OCI-LY3 (cell line): ENCODE measurements at regions not wholly inside any gene's neighbourhood (a gene's known extent, or its start where the extent isn't known, plus 50 kb on each side); places are given as distances from the start of the nearest gene placed in this dataset.

Experiments
- H2AFZ ChIP-seq: fragments of 200-600, 300-600 bp; shearing (Covaris generic); 2 replicates; pipeline ENCODE4 v1.6.0; 2014; ENCODE audit warnings: antibody characterized with exemption, low read depth, low read length
- H3K27ac ChIP-seq: fragments of 200-600, 300-600 bp; sonication (generic); 2 replicates; pipeline ENCODE4 v1.5.1; 2014; ENCODE audit warnings: mild to moderate bottlenecking, low read length, moderate library complexity, mixed read lengths
- H3K27me3 ChIP-seq: fragments of 200-600, 300-600 bp; sonication (generic); 2 replicates; pipeline ENCODE4 v1.6.1; 2014; ENCODE audit warnings: low read depth, low read length, mixed read lengths
- H3K36me3 ChIP-seq: fragments of 200-600, 300-600 bp; sonication (generic); replicated peaks from 2 replicates; pipeline ENCODE3; 2014; ENCODE audit warnings: low read depth, low read length, mixed read lengths
- H3K4me1 ChIP-seq: fragments of 300-600, 200-600 bp; sonication (generic); 2 replicates; pipeline ENCODE4 v1.6.1; 2014; ENCODE audit warnings: low read length, mixed read lengths
- H3K4me2 ChIP-seq: fragments of 200-600, 300-600 bp; sonication (generic); 2 replicates; pipeline ENCODE4 v1.6.1; 2014; ENCODE audit warnings: low read length, mixed read lengths
- H3K4me3 ChIP-seq: fragments of 300-600, 200-600 bp; sonication (generic); 2 replicates; pipeline ENCODE4 v1.5.1; 2014; ENCODE audit warnings: antibody characterized with exemption, mild to moderate bottlenecking, low read length, moderate library complexity
- H3K79me2 ChIP-seq: fragments of 300-600, 200-600 bp; shearing (Covaris generic); 2 replicates; pipeline ENCODE4 v1.6.1; 2014; ENCODE audit warnings: mild to moderate bottlenecking, low read length, mixed read lengths
- H3K9ac ChIP-seq: fragments of 300-600, 200-600 bp; shearing (Covaris generic); 2 replicates; pipeline ENCODE4 v1.6.0; 2014; ENCODE audit warnings: mild to moderate bottlenecking, low read length, moderate library complexity
- H3K9me3 ChIP-seq: fragments of 200-600, 300-600 bp; shearing (Covaris generic); 2 replicates; pipeline ENCODE4 v1.6.1; 2014; ENCODE audit warnings: low read length, mixed read lengths; ENCODE audit not compliant: insufficient read depth
- H4K20me1 ChIP-seq: fragments of 200-600, 300-600 bp; sonication (generic); 2 replicates; pipeline ENCODE4 v1.6.1; 2016; ENCODE audit warnings: low read length, mixed read lengths; ENCODE audit not compliant: insufficient read depth
- EZH2phosphoT487 ChIP-seq: fragments of 200-600 bp; shearing (Covaris generic); IDR thresholded peaks from 2 replicates; pipeline ENCODE4 v1.6.1; 2018; ENCODE audit warnings: antibody characterized with exemption, mixed run types, low read depth
- TF ChIP-seq, protein P1 (sequence below): fragments of 200-600, 300-600 bp; sonication (generic); IDR thresholded peaks from 2 replicates; pipeline ENCODE4 v1.5.1; 2014; ENCODE audit warnings: antibody characterized with exemption, low read length, low read depth

- H3K4me2 ChIP-seq, result no peak overlapping the region
- H3K4me3 ChIP-seq, result no peak overlapping the region
- no peak for TF ChIP-seq EZH2phosphoT487
- TF ChIP-seq, protein P1, sequence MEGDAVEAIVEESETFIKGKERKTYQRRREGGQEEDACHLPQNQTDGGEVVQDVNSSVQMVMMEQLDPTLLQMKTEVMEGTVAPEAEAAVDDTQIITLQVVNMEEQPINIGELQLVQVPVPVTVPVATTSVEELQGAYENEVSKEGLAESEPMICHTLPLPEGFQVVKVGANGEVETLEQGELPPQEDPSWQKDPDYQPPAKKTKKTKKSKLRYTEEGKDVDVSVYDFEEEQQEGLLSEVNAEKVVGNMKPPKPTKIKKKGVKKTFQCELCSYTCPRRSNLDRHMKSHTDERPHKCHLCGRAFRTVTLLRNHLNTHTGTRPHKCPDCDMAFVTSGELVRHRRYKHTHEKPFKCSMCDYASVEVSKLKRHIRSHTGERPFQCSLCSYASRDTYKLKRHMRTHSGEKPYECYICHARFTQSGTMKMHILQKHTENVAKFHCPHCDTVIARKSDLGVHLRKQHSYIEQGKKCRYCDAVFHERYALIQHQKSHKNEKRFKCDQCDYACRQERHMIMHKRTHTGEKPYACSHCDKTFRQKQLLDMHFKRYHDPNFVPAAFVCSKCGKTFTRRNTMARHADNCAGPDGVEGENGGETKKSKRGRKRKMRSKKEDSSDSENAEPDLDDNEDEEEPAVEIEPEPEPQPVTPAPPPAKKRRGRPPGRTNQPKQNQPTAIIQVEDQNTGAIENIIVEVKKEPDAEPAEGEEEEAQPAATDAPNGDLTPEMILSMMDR, result no peak
- no peaks in the 10 kb centered on the region for H3K79me2 ChIP-seq
- H3K4me1 ChIP-seq, result peaks cover 18% of the 10 kb centered on the region
- H4K20me1 ChIP-seq, result no peaks in the 10 kb centered on the region
- H3K27ac ChIP-seq, result no peak overlapping the region
- H3K27me3 ChIP-seq, result no peaks in the 10 kb centered on the region
- H3K9ac ChIP-seq, result no peak overlapping the region
- H3K36me3 ChIP-seq, result no peaks in the 10 kb centered on the region
- no peak overlapping the region for H2AFZ ChIP-seq
- H3K9me3 ChIP-seq, result no peaks in the 10 kb centered on the region
Measured at GRCh38 chr17:70318051-70318450, 148.7 kb downstream of the KCNJ2 start.

DNA sequence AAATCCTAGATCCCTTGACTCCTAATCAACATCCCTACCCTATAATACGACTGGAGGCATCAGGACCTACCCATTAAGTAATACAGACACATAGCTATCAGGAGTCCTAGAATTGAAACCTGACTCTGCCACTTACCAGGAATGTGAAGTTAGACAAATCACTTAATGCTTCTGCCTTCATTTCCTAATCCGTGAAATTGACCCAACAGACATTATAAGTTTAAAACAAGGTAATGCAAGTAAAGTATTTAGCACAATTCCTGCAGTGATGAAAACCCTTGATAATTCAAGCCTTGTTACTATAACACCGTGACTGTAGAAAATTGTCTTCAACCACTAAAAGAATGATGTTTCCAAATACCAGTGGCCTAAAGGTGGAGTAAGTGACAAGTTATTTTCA is 150.2 kb downstream of the KCNJ2 start:
- no peak overlapping the region for H3K27ac ChIP-seq
- no peaks in the 10 kb centered on the region for H3K9me3 ChIP-seq
- no peak overlapping the region for H3K4me2 ChIP-seq
- no peaks in the 10 kb centered on the region for H3K36me3 ChIP-seq
- H3K9ac ChIP-seq, result no peak overlapping the region
- peaks cover 17% of the 10 kb centered on the region for H3K4me1 ChIP-seq
- no peak overlapping the region for H3K4me3 ChIP-seq
- H3K27me3 ChIP-seq, result no peaks in the 10 kb centered on the region
- H3K79me2 ChIP-seq, result no peaks in the 10 kb centered on the region
- TF ChIP-seq EZH2phosphoT487, result no peak
- TF ChIP-seq, protein P1, result no peak
- no peaks in the 10 kb centered on the region for H4K20me1 ChIP-seq
- H2AFZ ChIP-seq, result no peak overlapping the region

- H3K27ac ChIP-seq, result no peak overlapping the region
- H3K27me3 ChIP-seq, result no peaks in the 10 kb centered on the region
- TF ChIP-seq, protein P1, result no peak
- TF ChIP-seq EZH2phosphoT487, result no peak
- no peaks in the 10 kb centered on the region for H3K9me3 ChIP-seq
- no peak overlapping the region for H3K4me3 ChIP-seq
- H2AFZ ChIP-seq, result no peak overlapping the region
- H3K4me1 ChIP-seq, result peaks cover 17% of the 10 kb centered on the region
- no peaks in the 10 kb centered on the region for H3K36me3 ChIP-seq
- no peak overlapping the region for H3K9ac ChIP-seq
- H4K20me1 ChIP-seq, result no peaks in the 10 kb centered on the region
- peak overlapping the region; percentile 8 for H3K4me2 ChIP-seq
- H3K79me2 ChIP-seq, result no peaks in the 10 kb centered on the region
Measured at GRCh38 chr17:70320673-70321345, 151.5 kb downstream of the KCNJ2 start.

DNA sequence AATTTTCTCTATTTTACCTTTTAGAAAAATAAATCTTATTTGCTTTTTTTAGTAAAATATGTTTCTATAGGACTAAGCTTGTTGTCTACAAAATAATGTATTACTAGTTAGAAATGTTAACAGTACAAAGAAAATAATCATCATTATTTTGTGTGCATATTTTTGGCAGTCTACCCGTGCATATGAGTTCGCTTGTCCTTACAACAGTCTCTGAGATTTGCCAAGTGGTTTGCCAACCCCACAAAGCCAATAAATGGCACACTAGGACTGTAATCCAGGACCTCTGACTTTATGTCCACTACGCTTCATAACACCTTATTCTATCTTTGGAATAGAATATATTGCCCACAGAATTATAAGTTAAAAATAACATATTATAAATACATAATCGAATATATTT is 152.0 kb downstream of the KCNJ2 start:
- Histone ChIP-seq H3K79me2 (no peaks in the 10 kb centered on the region), H3K9ac (no peak overlapping the region), H3K4me3 (no peak overlapping the region), H4K20me1 (no peaks in the 10 kb centered on the region), H3K27ac (no peak overlapping the region), H3K4me2 (no peak overlapping the region), H3K36me3 (no peaks in the 10 kb centered on the region), H3K27me3 (no peaks in the 10 kb centered on the region), H3K9me3 (no peaks in the 10 kb centered on the region), H3K4me1 (peaks cover 17% of the 10 kb centered on the region), H2AFZ (no peak overlapping the region)
- TF ChIP-seq, protein P1, result no peak
- no peak for TF ChIP-seq EZH2phosphoT487
